ENCODE measurements at regions not wholly inside any gene's neighbourhood (a gene's known extent, or its start where the extent isn't known, plus 50 kb on each side); places are given as distances from the start of the nearest gene placed in this dataset.

- H3K4me3 ChIP-seq (ENCODE audit: low read length) = no peak overlapping the region
- no peak for TF ChIP-seq CTCF (conservative IDR thresholded peaks at IDR 0.05; ENCODE audit: low read length)
- no peak for DNase-seq (ENCODE audit: low read depth)
Measured at GRCh38 chr17:55969562-55970324, 183.5 kb upstream of the ANKFN1 start.

- H3K4me3 ChIP-seq (ENCODE audit: low read length) = no peak overlapping the region
- no peak for TF ChIP-seq CTCF (conservative IDR thresholded peaks at IDR 0.05; ENCODE audit: low read length)
- no peak for DNase-seq (ENCODE audit: low read depth)
Measured at GRCh38 chr17:55978578-55978977, 174.7 kb upstream of the ANKFN1 start.

GRCh38 chr17:55983096-55983495, 170.2 kb upstream of the ANKFN1 start:
- DNase-seq (ENCODE audit: low read depth) = no peak
- no peak for TF ChIP-seq CTCF (conservative IDR thresholded peaks at IDR 0.05; ENCODE audit: low read length)
- H3K4me3 ChIP-seq (ENCODE audit: low read length) = no peak overlapping the region

- DNase-seq (ENCODE audit: low read depth) = no peak
- H3K4me3 ChIP-seq (ENCODE audit: low read length) = no peak overlapping the region
- no peak for TF ChIP-seq CTCF (conservative IDR thresholded peaks at IDR 0.05; ENCODE audit: low read length)
Measured at GRCh38 chr17:55986817-55987216, 166.5 kb upstream of the ANKFN1 start.

- TF ChIP-seq CTCF (conservative IDR thresholded peaks at IDR 0.05; ENCODE audit: low read length) = no peak
- H3K4me3 ChIP-seq (ENCODE audit: low read length) = no peak overlapping the region
- DNase-seq (ENCODE audit: low read depth) = no peak
Measured at GRCh38 chr17:55988861-55989260, 164.4 kb upstream of the ANKFN1 start.

- no peak for TF ChIP-seq CTCF (conservative IDR thresholded peaks at IDR 0.05; ENCODE audit: low read length)
- DNase-seq (ENCODE audit: low read depth) = no peak
Measured at GRCh38 chr17:55990332-55991006, 162.8 kb upstream of the ANKFN1 start.

GRCh38 chr17:55996826-55997225, 156.4 kb upstream of the ANKFN1 start:
- H3K4me3 ChIP-seq (ENCODE audit: low read length) = no peak overlapping the region
- DNase-seq (ENCODE audit: low read depth) = no peak
- TF ChIP-seq CTCF (conservative IDR thresholded peaks at IDR 0.05; ENCODE audit: low read length) = no peak; the same call in 1 of the 2 replicates

More at GRCh38 chr17:55990332-55991006, 162.8 kb upstream of the ANKFN1 start:
- no peak overlapping the region for H3K4me3 ChIP-seq (ENCODE audit: low read length)
